K562 (cell line): ENCODE measurements at regions not wholly inside any gene's neighbourhood (a gene's known extent, or its start where the extent isn't known, plus 50 kb on each side); places are given as distances from the start of the nearest gene placed in this dataset.

Source experiments
- MYC ChIP-seq, 2 experiments: fragments of 250-450 bp in 1 of 2; sonication (Bioruptor Pico) in 1 of 2; IDR thresholded peaks; 2 replicates each; pipeline versions ENCODE4 v1.5.1 to v1.6.1; 2012 to 2021; ENCODE audit warnings: low read depth in 2 of 2, borderline replicate concordance in 1 of 2, improper control_type of control experiment in 1 of 2, low read length in 1 of 2, mild to moderate bottlenecking in 1 of 2, moderate library complexity in 1 of 2
- POLR2A ChIP-seq: fragments of 450-650 bp; conservative IDR thresholded peaks from 2 replicates; pipeline ENCODE4 v1.6.1; 2016
- YY1 ChIP-seq, 3 experiments: IDR thresholded peaks; 2 replicates each; pipeline ENCODE4 v1.6.1; 2011; ENCODE audit warnings: low read length in 2 of 3, mild to moderate bottlenecking in 2 of 3, moderate library complexity in 2 of 3, borderline replicate concordance in 1 of 3, control low read depth in 1 of 3, low read depth in 1 of 3; ENCODE audit not compliant: insufficient read depth in 3 of 3, insufficient replicate concordance in 2 of 3, control insufficient read depth in 1 of 3, insufficient read length in 1 of 3; ENCODE audit errors: extremely low read depth in 1 of 3
- TF ChIP-seq, protein P1 (sequence below): sonication (generic); formaldehyde crosslinking; IDR thresholded peaks from 2 replicates; pipeline ENCODE4 v1.9.0; 2022; ENCODE audit warnings: mild to moderate bottlenecking, missing genetic modification reagents
- TF ChIP-seq, protein P2 (sequence below), 3 experiments: IDR thresholded peaks in 2 of 3; conservative IDR thresholded peaks in 1 of 3; 2 replicates each; pipeline ENCODE4 v1.5.1; 2011 to 2012; ENCODE audit warnings: low read length in 3 of 3, mild to moderate bottlenecking in 3 of 3, control low read depth in 2 of 3, improper control_type of control experiment in 1 of 3, inconsistent platforms in 1 of 3, low read depth in 1 of 3, mixed read lengths in 1 of 3, moderate library complexity in 1 of 3; ENCODE audit not compliant: insufficient read depth in 2 of 3

DNA sequence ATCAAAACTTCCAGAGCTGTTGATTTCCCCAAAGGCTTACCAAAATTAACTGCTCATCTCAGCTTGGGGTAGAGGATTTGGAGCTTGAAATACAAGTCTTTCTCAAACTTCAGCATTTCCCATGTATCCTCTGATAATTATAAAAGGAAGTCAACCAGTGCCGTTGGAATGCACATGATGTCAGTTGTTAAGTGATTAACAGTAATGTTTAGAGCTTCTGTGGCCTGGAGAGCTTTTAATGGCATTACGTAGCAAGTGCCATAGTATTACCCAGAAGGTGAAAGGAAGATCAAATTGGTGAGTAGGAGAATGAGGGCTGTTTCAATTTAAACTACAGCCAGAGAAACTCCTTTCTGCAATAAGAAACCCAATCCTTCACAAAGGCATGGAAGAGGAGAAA lies 62.5 kb upstream of the PTPRR start:
- TF ChIP-seq, protein P1, sequence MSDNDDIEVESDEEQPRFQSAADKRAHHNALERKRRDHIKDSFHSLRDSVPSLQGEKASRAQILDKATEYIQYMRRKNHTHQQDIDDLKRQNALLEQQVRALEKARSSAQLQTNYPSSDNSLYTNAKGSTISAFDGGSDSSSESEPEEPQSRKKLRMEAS (CRISPR knock-in tag) = no peak
- no peak for TF ChIP-seq POLR2A
- no peak for TF ChIP-seq YY1 (IDR thresholded peaks at IDR 0.05; ENCODE audit: borderline replicate concordance in 1 of 3, control insufficient read depth in 1 of 3, extremely low read depth in 1 of 3, insufficient read depth in 3 of 3, insufficient read length in 1 of 3, insufficient replicate concordance in 2 of 3, low read depth in 1 of 3, low read length in 2 of 3)
- no peak for TF ChIP-seq MYC (IDR thresholded peaks at IDR 0.05; ENCODE audit: low read depth, low read length)
- TF ChIP-seq MYC (CRISPR knock-in tag; IDR thresholded peaks at IDR 0.05; ENCODE audit: borderline replicate concordance, low read depth) = no peak
- TF ChIP-seq, protein P2, sequence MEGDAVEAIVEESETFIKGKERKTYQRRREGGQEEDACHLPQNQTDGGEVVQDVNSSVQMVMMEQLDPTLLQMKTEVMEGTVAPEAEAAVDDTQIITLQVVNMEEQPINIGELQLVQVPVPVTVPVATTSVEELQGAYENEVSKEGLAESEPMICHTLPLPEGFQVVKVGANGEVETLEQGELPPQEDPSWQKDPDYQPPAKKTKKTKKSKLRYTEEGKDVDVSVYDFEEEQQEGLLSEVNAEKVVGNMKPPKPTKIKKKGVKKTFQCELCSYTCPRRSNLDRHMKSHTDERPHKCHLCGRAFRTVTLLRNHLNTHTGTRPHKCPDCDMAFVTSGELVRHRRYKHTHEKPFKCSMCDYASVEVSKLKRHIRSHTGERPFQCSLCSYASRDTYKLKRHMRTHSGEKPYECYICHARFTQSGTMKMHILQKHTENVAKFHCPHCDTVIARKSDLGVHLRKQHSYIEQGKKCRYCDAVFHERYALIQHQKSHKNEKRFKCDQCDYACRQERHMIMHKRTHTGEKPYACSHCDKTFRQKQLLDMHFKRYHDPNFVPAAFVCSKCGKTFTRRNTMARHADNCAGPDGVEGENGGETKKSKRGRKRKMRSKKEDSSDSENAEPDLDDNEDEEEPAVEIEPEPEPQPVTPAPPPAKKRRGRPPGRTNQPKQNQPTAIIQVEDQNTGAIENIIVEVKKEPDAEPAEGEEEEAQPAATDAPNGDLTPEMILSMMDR (IDR thresholded peaks at IDR 0.05 in 2 of 3, conservative IDR thresholded peaks at IDR 0.05 in 1 of 3; ENCODE audit: insufficient read depth in 2 of 3, low read depth in 1 of 3, low read length in 3 of 3) = no peak
